HG03108 (cell line): ENCODE measurements at regions not wholly inside any gene's neighbourhood (a gene's known extent, or its start where the extent isn't known, plus 50 kb on each side); places are given as distances from the start of the nearest gene placed in this dataset.
"Not testable (repeated sequence)": the region's sequence is repeated elsewhere in the genome, so short reads cannot be mapped to it uniquely, and the experiment has no call there.

Source experiments
- ATAC-seq: cut with Tn5 transposase; IDR thresholded peaks from one replicate; pipeline ENCODE4 v1.9.1; 2021; ENCODE audit warnings: moderate library complexity; ENCODE audit not compliant: unreplicated experiment

GRCh38 chr9:94188246-94188645 lies 70.9 kb upstream of the ZNF169 start:
- no peak for ATAC-seq

GRCh38 chr9:94191706-94192105 lies 67.4 kb upstream of the ZNF169 start:
- not testable (repeated sequence) for ATAC-seq

- ATAC-seq = no peak
Measured at GRCh38 chr9:94198414-94198813, 60.7 kb upstream of the ZNF169 start.

GRCh38 chr9:94199776-94200175 lies 59.3 kb upstream of the ZNF169 start:
- ATAC-seq = no peak

GRCh38 chr9:94204174-94204573 lies 54.9 kb upstream of the ZNF169 start:
- no peak for ATAC-seq

- no peak for ATAC-seq
Measured at GRCh38 chr9:94207781-94208180, 51.3 kb upstream of the ZNF169 start.
